ENCODE measurements at regions not wholly inside any gene's neighbourhood (a gene's known extent, or its start where the extent isn't known, plus 50 kb on each side); places are given as distances from the start of the nearest gene placed in this dataset.

- in situ Hi-C loops (cut with MboI), result no loop called here
- Histone ChIP-seq H3K27ac (no peak overlapping the region), H3K79me2 (ENCODE audit: insufficient read depth) (no peaks in the 10 kb centered on the region), H3K4me1 (ENCODE audit: insufficient read depth) (no peaks in the 10 kb centered on the region), H2AFZ (no peak overlapping the region), H3K4me2 (ENCODE audit: unreplicated experiment) (no peak overlapping the region), H3K36me3 (ENCODE audit: low read depth) (no peaks in the 10 kb centered on the region), H3K9ac (no peak overlapping the region), H3K9me2 (ENCODE audit: insufficient read depth) (no peaks in the 10 kb centered on the region), H4K20me1 (ENCODE audit: insufficient read depth) (no peaks in the 10 kb centered on the region), H3K4me3 (no peak overlapping the region), H3K27me3 (replicated peaks; ENCODE audit: insufficient read depth) (no peaks in the 10 kb centered on the region), H3F3A (ENCODE audit: insufficient read depth) (no peaks in the 10 kb centered on the region), H3K9me3 (ENCODE audit: low read depth) (no peaks in the 10 kb centered on the region)
- no peak for DNase-seq
- no peak for TF ChIP-seq EZH2 (IDR thresholded peaks at IDR 0.05; ENCODE audit: insufficient read depth, poor library complexity, severe bottlenecking)
- no peak for TF ChIP-seq EZH2phosphoT487 (IDR thresholded peaks at IDR 0.05; ENCODE audit: insufficient read depth, low read depth)
- 20 to 27% methylated on average over 4 of the region's 4 CpGs for WGBS, 2 experiments (ENCODE audit: low coverage in 1 of 2, low lambda C conversion rate in 2 of 2, missing lambda C conversion rate in 2 of 2)
Observed at GRCh38 chr5:6281818-6282217, 96.5 kb downstream of the MED10 start.

- Histone ChIP-seq H3K4me2 (ENCODE audit: unreplicated experiment) (no peak overlapping the region), H4K20me1 (ENCODE audit: insufficient read depth) (no peaks in the 10 kb centered on the region), H3K36me3 (ENCODE audit: low read depth) (no peaks in the 10 kb centered on the region), H3K27me3 (replicated peaks; ENCODE audit: insufficient read depth) (no peaks in the 10 kb centered on the region), H3K79me2 (ENCODE audit: insufficient read depth) (no peaks in the 10 kb centered on the region), H2AFZ (no peak overlapping the region), H3K9me2 (ENCODE audit: insufficient read depth) (no peaks in the 10 kb centered on the region), H3F3A (ENCODE audit: insufficient read depth) (no peaks in the 10 kb centered on the region), H3K9me3 (ENCODE audit: low read depth) (no peaks in the 10 kb centered on the region), H3K4me3 (no peak overlapping the region), H3K4me1 (ENCODE audit: insufficient read depth) (no peaks in the 10 kb centered on the region), H3K27ac (no peak overlapping the region), H3K9ac (no peak overlapping the region)
- DNase-seq, result no peak
- TF ChIP-seq EZH2 (IDR thresholded peaks at IDR 0.05; ENCODE audit: insufficient read depth, poor library complexity, severe bottlenecking) (no peak), EZH2phosphoT487 (IDR thresholded peaks at IDR 0.05; ENCODE audit: insufficient read depth, low read depth) (no peak)
- in situ Hi-C loops (cut with MboI), result no loop called here
- 37 to 44% methylated on average over 6 of the region's 6 CpGs for WGBS, 2 experiments (ENCODE audit: low coverage in 1 of 2, low lambda C conversion rate in 2 of 2, missing lambda C conversion rate in 2 of 2)
Observed at GRCh38 chr5:6280425-6281100, 97.8 kb downstream of the MED10 start.

GRCh38 chr5:6279607-6280006 lies 98.7 kb downstream of the MED10 start:
- 43 to 53% methylated on average over 5 of the region's 5 CpGs for WGBS, 2 experiments (ENCODE audit: low coverage in 1 of 2, low lambda C conversion rate in 2 of 2, missing lambda C conversion rate in 2 of 2)
- Histone ChIP-seq H3K4me1 (ENCODE audit: insufficient read depth) (no peaks in the 10 kb centered on the region), H3K36me3 (ENCODE audit: low read depth) (no peaks in the 10 kb centered on the region), H3K79me2 (ENCODE audit: insufficient read depth) (no peaks in the 10 kb centered on the region), H3K4me3 (no peak overlapping the region), H3K4me2 (ENCODE audit: unreplicated experiment) (no peak overlapping the region), H3K9ac (no peak overlapping the region), H3K9me2 (ENCODE audit: insufficient read depth) (no peaks in the 10 kb centered on the region), H3F3A (ENCODE audit: insufficient read depth) (no peaks in the 10 kb centered on the region), H2AFZ (no peak overlapping the region), H3K27me3 (replicated peaks; ENCODE audit: insufficient read depth) (no peaks in the 10 kb centered on the region), H3K27ac (no peak overlapping the region), H3K9me3 (ENCODE audit: low read depth) (no peaks in the 10 kb centered on the region), H4K20me1 (ENCODE audit: insufficient read depth) (no peaks in the 10 kb centered on the region)
- in situ Hi-C loops (cut with MboI), result no loop called here
- no peak for TF ChIP-seq EZH2 (IDR thresholded peaks at IDR 0.05; ENCODE audit: insufficient read depth, poor library complexity, severe bottlenecking)
- no peak for TF ChIP-seq EZH2phosphoT487 (IDR thresholded peaks at IDR 0.05; ENCODE audit: insufficient read depth, low read depth)
- no peak for DNase-seq

- Histone ChIP-seq H3F3A (ENCODE audit: insufficient read depth) (no peaks in the 10 kb centered on the region), H3K36me3 (ENCODE audit: low read depth) (no peaks in the 10 kb centered on the region), H3K27ac (no peak overlapping the region), H3K9me2 (ENCODE audit: insufficient read depth) (no peaks in the 10 kb centered on the region), H2AFZ (no peak overlapping the region), H3K4me2 (ENCODE audit: unreplicated experiment) (no peak overlapping the region), H3K9ac (no peak overlapping the region), H3K4me1 (ENCODE audit: insufficient read depth) (no peaks in the 10 kb centered on the region), H4K20me1 (ENCODE audit: insufficient read depth) (no peaks in the 10 kb centered on the region), H3K79me2 (ENCODE audit: insufficient read depth) (no peaks in the 10 kb centered on the region), H3K9me3 (ENCODE audit: low read depth) (no peaks in the 10 kb centered on the region), H3K27me3 (replicated peaks; ENCODE audit: insufficient read depth) (no peaks in the 10 kb centered on the region), H3K4me3 (no peak overlapping the region)
- WGBS, 2 experiments (ENCODE audit: low coverage in 1 of 2, low lambda C conversion rate in 2 of 2, missing lambda C conversion rate in 2 of 2), result 8 to 29% methylated on average over 2 of the region's 2 CpGs
- DNase-seq, result no peak
- TF ChIP-seq EZH2 (IDR thresholded peaks at IDR 0.05; ENCODE audit: insufficient read depth, poor library complexity, severe bottlenecking) (no peak), EZH2phosphoT487 (IDR thresholded peaks at IDR 0.05; ENCODE audit: insufficient read depth, low read depth) (no peak)
- in situ Hi-C loops (cut with MboI), result no loop called here
Observed at GRCh38 chr5:6274846-6275543, 103.4 kb downstream of the MED10 start.

All from GM23248 (cell line).